HG03095 (cell line): ENCODE measurements at regions not wholly inside any gene's neighbourhood (a gene's known extent, or its start where the extent isn't known, plus 50 kb on each side); places are given as distances from the start of the nearest gene placed in this dataset.
"Not testable (repeated sequence)": the region's sequence is repeated elsewhere in the genome, so short reads cannot be mapped to it uniquely, and the experiment has no call there.

ENCODE experiments used
- ATAC-seq: cut with Tn5 transposase; IDR thresholded peaks from one replicate; pipeline ENCODE4 v1.9.1; 2021; ENCODE audit warnings: moderate library complexity; ENCODE audit not compliant: unreplicated experiment

- no peak for ATAC-seq
These were observed 474.1 kb upstream of the MIS18BP1 start for GRCh38 chr14:45727133-45727532.

- no peak for ATAC-seq
These were observed 468.5 kb upstream of the MIS18BP1 start for GRCh38 chr14:45721472-45721871.

- ATAC-seq, result no peak
These were observed 463.6 kb upstream of the MIS18BP1 start for GRCh38 chr14:45716572-45716971.

GRCh38 chr14:45715946-45716345 is 462.9 kb upstream of the MIS18BP1 start:
- no peak for ATAC-seq

GRCh38 chr14:45709541-45709940 is 456.5 kb upstream of the MIS18BP1 start:
- no peak for ATAC-seq

GRCh38 chr14:45705940-45706534 is 453.0 kb upstream of the MIS18BP1 start:
- no peak for ATAC-seq

GRCh38 chr14:45699471-45699870 is 446.5 kb upstream of the MIS18BP1 start:
- no peak for ATAC-seq

GRCh38 chr14:45698462-45699134 is 445.6 kb upstream of the MIS18BP1 start:
- no peak for ATAC-seq

- ATAC-seq, result no peak
These were observed 433.8 kb upstream of the MIS18BP1 start for GRCh38 chr14:45686771-45687170.

- ATAC-seq, result no peak
These were observed 427.5 kb upstream of the MIS18BP1 start for GRCh38 chr14:45680531-45680930.

- no peak for ATAC-seq
These were observed 426.9 kb upstream of the MIS18BP1 start for GRCh38 chr14:45679853-45680252.

GRCh38 chr14:45678163-45678562 is 425.2 kb upstream of the MIS18BP1 start:
- no peak for ATAC-seq

GRCh38 chr14:45673420-45673819 is 420.4 kb upstream of the MIS18BP1 start:
- no peak for ATAC-seq

GRCh38 chr14:45664668-45665356 is 411.8 kb upstream of the MIS18BP1 start:
- ATAC-seq, result no peak

- ATAC-seq, result no peak
These were observed 405.9 kb upstream of the MIS18BP1 start for GRCh38 chr14:45658917-45659299.

GRCh38 chr14:45658226-45658916 is 405.4 kb upstream of the MIS18BP1 start:
- ATAC-seq, result no peak

GRCh38 chr14:45651890-45652289 is 398.9 kb upstream of the MIS18BP1 start:
- ATAC-seq, result no peak

GRCh38 chr14:45650754-45651153 is 397.8 kb upstream of the MIS18BP1 start:
- ATAC-seq, result no peak

- no peak for ATAC-seq
These were observed 396.0 kb upstream of the MIS18BP1 start for GRCh38 chr14:45649051-45649450.

GRCh38 chr14:45641541-45641940 is 388.5 kb upstream of the MIS18BP1 start:
- no peak for ATAC-seq

- not testable (repeated sequence) for ATAC-seq
These were observed 381.8 kb upstream of the MIS18BP1 start for GRCh38 chr14:45634651-45635441.
